Left ventricle myocardium superior (tissue), 1 donor: ENCODE measurements at regions not wholly inside any gene's neighbourhood (a gene's known extent, or its start where the extent isn't known, plus 50 kb on each side); places are given as distances from the start of the nearest gene placed in this dataset.

Experiments
- ATAC-seq: fragments of 200-7000 bp; cut with Tn5 transposase; one replicate; pipeline ENCODE4 v1.9.1; 2020; ENCODE audit warnings: mild to moderate bottlenecking, moderate library complexity
- DNase-seq: peaks from one replicate; pipeline ENCODE4 v3.0.0-alpha.2; 2020
- intact Hi-C: fragments of 100-400 bp; cut with micrococcal nuclease; formaldehyde crosslinking; loops from one replicate; pipeline ENCODE4 v1.11.0; 2022
- donor health status: DM: no; HTN: yes; CAD: no; lungs with severe emphysema.

- no peak for ATAC-seq
- intact Hi-C loops = no loop called here
- DNase-seq = no peak
Observed at GRCh38 chr13:74709226-74709625, 575.0 kb upstream of the KLF12 start.

- intact Hi-C loops = no loop called here
- ATAC-seq (no peak), DNase-seq (no peak)
Observed at GRCh38 chr13:74708629-74709028, 574.4 kb upstream of the KLF12 start.

GRCh38 chr13:74707291-74707690, 573.1 kb upstream of the KLF12 start:
- DNase-seq = no peak
- ATAC-seq = no peak
- intact Hi-C loops = no loop called here

- intact Hi-C loops = no loop called here
- DNase-seq = no peak
- ATAC-seq = no peak
Observed at GRCh38 chr13:74706801-74707200, 572.6 kb upstream of the KLF12 start.

GRCh38 chr13:74705438-74705837, 571.2 kb upstream of the KLF12 start:
- ATAC-seq = no peak
- intact Hi-C loops = no loop called here
- no peak for DNase-seq

- intact Hi-C loops = no loop called here
- DNase-seq (no peak), ATAC-seq (no peak)
Observed at GRCh38 chr13:74703855-74704387, 569.7 kb upstream of the KLF12 start.

GRCh38 chr13:74696148-74696922, 562.1 kb upstream of the KLF12 start:
- intact Hi-C loops = no loop called here
- DNase-seq (no peak), ATAC-seq (no peak)

- ATAC-seq (no peak), DNase-seq (no peak)
- intact Hi-C loops = no loop called here
Observed at GRCh38 chr13:74695021-74695800, 561.0 kb upstream of the KLF12 start.

- intact Hi-C loops = no loop called here
- no peak for ATAC-seq
- no peak for DNase-seq
Observed at GRCh38 chr13:74687442-74688182, 553.4 kb upstream of the KLF12 start.

- DNase-seq (no peak), ATAC-seq (no peak)
- intact Hi-C loops = no loop called here
Observed at GRCh38 chr13:74683411-74683810, 549.2 kb upstream of the KLF12 start.

GRCh38 chr13:74682746-74683145, 548.5 kb upstream of the KLF12 start:
- intact Hi-C loops = no loop called here
- no peak for ATAC-seq

GRCh38 chr13:74681891-74682290, 547.7 kb upstream of the KLF12 start:
- ATAC-seq (no peak), DNase-seq (no peak)
- intact Hi-C loops = no loop called here

More at GRCh38 chr13:74682746-74683145, 548.5 kb upstream of the KLF12 start:
- DNase-seq = no peak

GRCh38 chr13:74678308-74678965, 544.2 kb upstream of the KLF12 start:
- intact Hi-C loops = no loop called here
- ATAC-seq = no peak
- DNase-seq = no peak

- no peak for ATAC-seq
- intact Hi-C loops = no loop called here
Observed at GRCh38 chr13:74675972-74676371, 541.8 kb upstream of the KLF12 start.

GRCh38 chr13:74675182-74675581, 541.0 kb upstream of the KLF12 start:
- intact Hi-C loops = no loop called here
- ATAC-seq (no peak), DNase-seq (no peak)

More at GRCh38 chr13:74675972-74676371, 541.8 kb upstream of the KLF12 start:
- no peak for DNase-seq

GRCh38 chr13:74674720-74675119, 540.5 kb upstream of the KLF12 start:
- intact Hi-C loops = no loop called here
- ATAC-seq = no peak
- no peak for DNase-seq

GRCh38 chr13:74669149-74669548, 534.9 kb upstream of the KLF12 start:
- no peak for DNase-seq
- no peak for ATAC-seq
- intact Hi-C loops = no loop called here

- ATAC-seq (no peak), DNase-seq (no peak)
- intact Hi-C loops = no loop called here
Observed at GRCh38 chr13:74667656-74668203, 533.5 kb upstream of the KLF12 start.

- ATAC-seq = peak; percentile 57
- peak; percentile 56 for DNase-seq
- intact Hi-C loops = no loop called here
Observed at GRCh38 chr13:74662905-74663304, 528.7 kb upstream of the KLF12 start.
